ENCODE measurements at regions not wholly inside any gene's neighbourhood (a gene's known extent, or its start where the extent isn't known, plus 50 kb on each side); places are given as distances from the start of the nearest gene placed in this dataset.

DNA sequence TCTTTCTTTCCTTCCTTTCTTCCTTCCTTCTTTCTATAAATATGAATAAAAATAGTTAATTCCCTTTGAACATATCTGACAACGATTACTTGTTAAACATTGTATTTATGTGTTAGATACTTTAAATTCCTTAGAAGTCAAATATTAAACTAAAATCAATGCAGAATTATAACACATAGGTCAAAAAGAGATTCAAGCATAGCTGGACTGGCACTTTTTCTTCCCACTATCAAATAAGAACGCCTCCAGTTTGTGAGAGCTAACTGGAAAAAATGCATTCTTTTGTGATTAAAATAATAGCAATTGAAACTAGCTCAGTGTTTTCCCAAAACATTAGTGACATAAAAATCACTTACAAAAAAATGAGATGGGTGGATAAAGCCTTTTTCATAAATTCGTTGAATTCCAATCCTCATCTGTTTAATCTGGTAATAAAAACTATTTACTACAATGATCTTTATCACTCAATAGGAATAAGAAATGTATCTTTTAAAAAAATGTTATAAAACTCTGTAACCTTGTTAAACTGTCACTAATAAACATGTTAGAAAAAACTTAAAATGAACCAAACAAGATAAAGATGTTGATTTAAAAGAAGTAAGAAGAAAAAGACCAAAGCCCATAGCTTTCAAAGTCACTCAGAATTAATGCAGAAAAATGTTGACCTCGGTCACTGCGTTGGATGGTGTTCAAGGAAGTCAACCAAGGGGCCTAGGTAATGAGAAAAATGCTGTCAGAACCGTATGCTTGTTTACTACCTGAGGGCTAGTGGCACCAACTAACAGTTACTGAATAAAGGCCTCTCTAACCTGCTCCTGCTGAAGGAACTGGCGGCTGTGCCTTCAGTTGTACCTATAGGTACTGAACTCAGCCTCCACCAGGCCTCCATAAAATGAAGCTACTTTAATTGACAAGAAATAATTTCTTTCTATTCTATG, 1039.5 kb upstream of the SLC10A2 start:
- no peak for TF ChIP-seq POLR2A (IDR thresholded peaks at IDR 0.05)
- TF ChIP-seq, protein P1, sequence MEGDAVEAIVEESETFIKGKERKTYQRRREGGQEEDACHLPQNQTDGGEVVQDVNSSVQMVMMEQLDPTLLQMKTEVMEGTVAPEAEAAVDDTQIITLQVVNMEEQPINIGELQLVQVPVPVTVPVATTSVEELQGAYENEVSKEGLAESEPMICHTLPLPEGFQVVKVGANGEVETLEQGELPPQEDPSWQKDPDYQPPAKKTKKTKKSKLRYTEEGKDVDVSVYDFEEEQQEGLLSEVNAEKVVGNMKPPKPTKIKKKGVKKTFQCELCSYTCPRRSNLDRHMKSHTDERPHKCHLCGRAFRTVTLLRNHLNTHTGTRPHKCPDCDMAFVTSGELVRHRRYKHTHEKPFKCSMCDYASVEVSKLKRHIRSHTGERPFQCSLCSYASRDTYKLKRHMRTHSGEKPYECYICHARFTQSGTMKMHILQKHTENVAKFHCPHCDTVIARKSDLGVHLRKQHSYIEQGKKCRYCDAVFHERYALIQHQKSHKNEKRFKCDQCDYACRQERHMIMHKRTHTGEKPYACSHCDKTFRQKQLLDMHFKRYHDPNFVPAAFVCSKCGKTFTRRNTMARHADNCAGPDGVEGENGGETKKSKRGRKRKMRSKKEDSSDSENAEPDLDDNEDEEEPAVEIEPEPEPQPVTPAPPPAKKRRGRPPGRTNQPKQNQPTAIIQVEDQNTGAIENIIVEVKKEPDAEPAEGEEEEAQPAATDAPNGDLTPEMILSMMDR (IDR thresholded peaks at IDR 0.05) = no peak

DNA sequence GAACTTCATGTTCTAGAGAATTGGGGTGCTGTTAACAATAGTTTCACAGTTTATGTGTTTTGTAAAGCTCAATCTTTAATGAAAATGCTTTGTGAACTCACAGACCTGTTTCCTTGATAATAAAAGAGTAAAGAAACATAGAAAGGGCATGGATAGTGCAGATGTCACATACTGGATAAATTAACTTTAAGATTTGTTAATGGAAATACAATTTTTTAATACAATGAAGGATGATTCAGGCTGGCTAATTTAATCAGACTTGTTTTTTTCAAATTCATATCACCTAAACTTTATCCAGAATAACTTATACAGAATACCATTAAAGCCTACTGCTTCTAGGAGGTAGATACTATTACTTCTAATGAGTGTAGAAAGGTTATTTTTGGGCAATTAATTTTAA, 1033.5 kb upstream of the SLC10A2 start:
- DNase-seq (ENCODE audit: low spot score in 2 of 2) = no peak
- TF ChIP-seq POLR2A (IDR thresholded peaks at IDR 0.05) = no peak
- TF ChIP-seq, protein P1 (IDR thresholded peaks at IDR 0.05) = no peak
- intact Hi-C loops (cut with DNase I; ENCODE audit: low total_unique reads) = no loop called here
- H3K4me3 ChIP-seq (ENCODE audit: low read depth, poor library complexity, severe bottlenecking) = no peak overlapping the region

More for the DNA sequence above, 1039.5 kb upstream of the SLC10A2 start:
- WGBS, 2 donors = 55 to 59% methylated on average over 7 of the region's 7 CpGs
- no peak overlapping the region for H3K4me3 ChIP-seq (ENCODE audit: low read depth, poor library complexity, severe bottlenecking)
- no peak for DNase-seq (ENCODE audit: low spot score in 2 of 2)
- intact Hi-C loops (cut with DNase I; ENCODE audit: low total_unique reads) = no loop called here

DNA sequence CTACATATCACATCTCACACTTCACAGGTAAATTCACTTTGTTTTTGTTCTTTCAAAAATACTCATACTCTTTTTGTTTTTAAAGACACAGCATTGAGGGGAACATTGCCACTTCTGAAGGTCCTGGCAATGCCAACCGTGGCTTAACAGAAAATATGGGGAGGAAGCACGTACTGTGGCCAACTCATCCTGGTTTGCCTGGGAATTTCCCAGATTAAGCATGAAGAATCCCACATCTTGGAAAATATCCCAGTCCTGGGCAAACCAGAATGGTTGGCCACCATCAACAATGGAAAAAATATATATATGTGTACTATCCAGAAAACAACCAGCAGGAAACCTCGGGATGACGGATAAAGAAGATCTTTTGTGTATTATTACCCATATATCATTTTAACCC, 1032.2 kb upstream of the SLC10A2 start:
- no peak for TF ChIP-seq POLR2A (IDR thresholded peaks at IDR 0.05)
- TF ChIP-seq, protein P1 (IDR thresholded peaks at IDR 0.05) = no peak
- no peak for DNase-seq (ENCODE audit: low spot score in 2 of 2)
- WGBS, 2 donors = 69 to 71% methylated on average over 4 of the region's 4 CpGs
- intact Hi-C loops (cut with DNase I; ENCODE audit: low total_unique reads) = no loop called here
- no peak overlapping the region for H3K4me3 ChIP-seq (ENCODE audit: low read depth, poor library complexity, severe bottlenecking)

DNA sequence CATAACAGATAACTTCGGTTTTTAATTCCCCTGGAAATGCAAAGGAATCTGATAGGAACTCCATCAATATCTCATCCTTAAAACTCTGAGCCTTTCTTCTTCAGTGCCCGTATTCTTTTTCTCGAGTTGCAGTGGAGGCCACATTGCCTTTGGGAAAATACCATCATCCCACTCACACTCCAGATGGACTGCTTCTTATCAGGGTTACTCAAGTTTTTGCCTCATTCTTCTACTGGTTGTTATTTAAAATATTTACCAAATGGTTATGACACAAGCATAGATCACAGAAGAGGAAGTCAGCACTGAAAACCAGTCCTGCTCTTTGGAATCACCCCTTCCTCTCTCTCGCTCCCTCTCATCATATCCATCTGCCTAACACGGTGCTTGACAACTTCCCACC, 1020.5 kb upstream of the SLC10A2 start:
- TF ChIP-seq, protein P1 (IDR thresholded peaks at IDR 0.05) = no peak
- no peak for TF ChIP-seq POLR2A (IDR thresholded peaks at IDR 0.05)
- DNase-seq (ENCODE audit: low spot score in 2 of 2) = no peak
- intact Hi-C loops (cut with DNase I; ENCODE audit: low total_unique reads) = no loop called here
- H3K4me3 ChIP-seq (ENCODE audit: low read depth, poor library complexity, severe bottlenecking) = no peak overlapping the region
- 76% methylated on average over 5 of the region's 5 CpGs for WGBS, 2 donors

DNA sequence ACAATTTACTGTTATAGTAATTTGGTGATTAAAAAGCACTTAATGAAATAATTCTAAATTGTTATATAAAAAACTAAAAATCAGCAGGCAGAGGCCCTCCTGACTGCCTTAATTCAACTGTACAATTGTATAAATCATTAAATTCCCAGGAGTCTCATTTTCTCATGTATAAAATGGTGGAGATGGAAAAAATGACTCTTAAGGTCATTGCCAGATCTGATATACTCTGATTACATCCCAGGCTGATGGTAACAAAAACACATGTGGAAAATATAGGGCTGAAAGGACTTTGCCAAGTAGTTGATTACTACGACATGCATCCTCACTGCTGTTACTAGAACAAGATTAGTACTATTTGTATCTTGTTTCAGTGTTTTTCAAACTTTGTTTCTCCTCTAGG, 1020.0 kb upstream of the SLC10A2 start:
- no peak for DNase-seq (ENCODE audit: low spot score in 2 of 2)
- TF ChIP-seq, protein P1 (IDR thresholded peaks at IDR 0.05) = no peak
- no peak for TF ChIP-seq POLR2A (IDR thresholded peaks at IDR 0.05)

More for the DNA sequence above, 1020.0 kb upstream of the SLC10A2 start:
- intact Hi-C loops (cut with DNase I; ENCODE audit: low total_unique reads) = no loop called here
- 57 to 60% methylated on average over 1 of the region's 1 CpG for WGBS, 2 donors
- H3K4me3 ChIP-seq (ENCODE audit: low read depth, poor library complexity, severe bottlenecking) = no peak overlapping the region

Data from lower leg skin (tissue), 4 donors.